KMS-11 (cell line): ENCODE measurements at regions not wholly inside any gene's neighbourhood (a gene's known extent, or its start where the extent isn't known, plus 50 kb on each side); places are given as distances from the start of the nearest gene placed in this dataset.

Source experiments
- H2AFZ ChIP-seq: fragments of 200-600 bp; sonication (generic); 2 replicates; pipeline ENCODE4 v1.6.1; 2016; ENCODE audit warnings: antibody characterized with exemption, mixed run types, low read depth
- H3K27ac ChIP-seq: fragments of 200-600 bp; sonication (generic); 2 replicates; pipeline ENCODE4 v1.6.1; 2016; ENCODE audit warnings: mild to moderate bottlenecking, mixed run types
- H3K27me3 ChIP-seq: fragments of 200-600 bp; sonication (generic); 2 replicates; pipeline ENCODE4 v1.6.1; 2017; ENCODE audit warnings: mild to moderate bottlenecking, low read depth, mixed run types, moderate library complexity; ENCODE audit not compliant: insufficient read depth
- H3K36me3 ChIP-seq: fragments of 200-600 bp; sonication (generic); 2 replicates; pipeline ENCODE4 v1.6.1; 2017; ENCODE audit warnings: mild to moderate bottlenecking, mixed run types; ENCODE audit not compliant: insufficient read depth
- H3K4me1 ChIP-seq: fragments of 200-600 bp; sonication (generic); 2 replicates; pipeline ENCODE4 v1.6.1; 2016; ENCODE audit warnings: mild to moderate bottlenecking, low read depth, mixed run types; ENCODE audit not compliant: poor library complexity, severe bottlenecking
- H3K4me2 ChIP-seq: fragments of 200-600 bp; sonication (generic); 2 replicates; pipeline ENCODE4 v1.7.0; 2016; ENCODE audit warnings: mild to moderate bottlenecking, mixed run types
- H3K4me3 ChIP-seq: fragments of 200-600 bp; sonication (generic); IDR thresholded peaks from 2 replicates; pipeline ENCODE4 v1.6.1; 2017; ENCODE audit warnings: low read depth, low read length, mixed read lengths; ENCODE audit not compliant: insufficient read depth
- H3K79me2 ChIP-seq: fragments of 200-600 bp; sonication (generic); 2 replicates; pipeline ENCODE4 v1.6.1; 2016; ENCODE audit warnings: low read depth, mixed run types; ENCODE audit not compliant: insufficient read depth
- H3K9ac ChIP-seq: fragments of 200-600 bp; sonication (generic); 2 replicates; pipeline ENCODE4 v1.6.1; 2016; ENCODE audit warnings: mild to moderate bottlenecking, mixed run types
- H4K20me1 ChIP-seq: fragments of 200-600 bp; sonication (generic); 2 replicates; pipeline ENCODE4 v1.6.1; 2016; ENCODE audit warnings: mild to moderate bottlenecking, mixed run types; ENCODE audit not compliant: insufficient read depth
- TF ChIP-seq, protein P1 (sequence below): fragments of 200-600 bp; sonication (generic); conservative IDR thresholded peaks from 2 replicates; pipeline ENCODE4 v1.6.1; 2017; ENCODE audit warnings: low read depth, mild to moderate bottlenecking, antibody characterized with exemption, low read length, moderate library complexity, mixed read lengths

DNA sequence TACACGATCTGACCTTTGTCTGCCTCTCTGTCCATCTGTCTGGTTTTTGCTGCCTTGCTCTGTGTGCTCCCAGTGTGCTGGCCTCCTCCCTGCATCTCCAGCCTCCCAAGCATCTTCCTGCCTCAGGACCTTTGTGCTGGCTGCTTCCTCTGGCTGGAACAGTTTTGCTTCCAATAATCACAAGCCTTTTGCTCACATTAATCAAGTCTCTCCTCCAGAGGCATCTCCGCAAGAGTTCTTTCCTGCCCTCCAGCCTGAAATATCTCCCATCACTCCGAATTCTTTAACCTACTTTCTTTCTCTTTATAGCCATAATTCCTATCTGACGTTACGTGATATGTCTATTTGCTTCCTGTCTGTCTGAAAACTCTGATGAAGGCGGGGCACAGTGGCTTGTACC is 267.1 kb downstream of the ABCC12 start:
- H3K4me1 ChIP-seq = no peaks in the 10 kb centered on the region
- no peak overlapping the region for H3K9ac ChIP-seq
- H3K27ac ChIP-seq = no peak overlapping the region
- H2AFZ ChIP-seq = no peak overlapping the region
- TF ChIP-seq, protein P1, sequence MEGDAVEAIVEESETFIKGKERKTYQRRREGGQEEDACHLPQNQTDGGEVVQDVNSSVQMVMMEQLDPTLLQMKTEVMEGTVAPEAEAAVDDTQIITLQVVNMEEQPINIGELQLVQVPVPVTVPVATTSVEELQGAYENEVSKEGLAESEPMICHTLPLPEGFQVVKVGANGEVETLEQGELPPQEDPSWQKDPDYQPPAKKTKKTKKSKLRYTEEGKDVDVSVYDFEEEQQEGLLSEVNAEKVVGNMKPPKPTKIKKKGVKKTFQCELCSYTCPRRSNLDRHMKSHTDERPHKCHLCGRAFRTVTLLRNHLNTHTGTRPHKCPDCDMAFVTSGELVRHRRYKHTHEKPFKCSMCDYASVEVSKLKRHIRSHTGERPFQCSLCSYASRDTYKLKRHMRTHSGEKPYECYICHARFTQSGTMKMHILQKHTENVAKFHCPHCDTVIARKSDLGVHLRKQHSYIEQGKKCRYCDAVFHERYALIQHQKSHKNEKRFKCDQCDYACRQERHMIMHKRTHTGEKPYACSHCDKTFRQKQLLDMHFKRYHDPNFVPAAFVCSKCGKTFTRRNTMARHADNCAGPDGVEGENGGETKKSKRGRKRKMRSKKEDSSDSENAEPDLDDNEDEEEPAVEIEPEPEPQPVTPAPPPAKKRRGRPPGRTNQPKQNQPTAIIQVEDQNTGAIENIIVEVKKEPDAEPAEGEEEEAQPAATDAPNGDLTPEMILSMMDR = no peak
- no peaks in the 10 kb centered on the region for H3K27me3 ChIP-seq
- no peaks in the 10 kb centered on the region for H3K36me3 ChIP-seq
- no peaks in the 10 kb centered on the region for H3K79me2 ChIP-seq
- H3K4me2 ChIP-seq = no peak overlapping the region
- no peak overlapping the region for H3K4me3 ChIP-seq
- H4K20me1 ChIP-seq = no peaks in the 10 kb centered on the region

DNA sequence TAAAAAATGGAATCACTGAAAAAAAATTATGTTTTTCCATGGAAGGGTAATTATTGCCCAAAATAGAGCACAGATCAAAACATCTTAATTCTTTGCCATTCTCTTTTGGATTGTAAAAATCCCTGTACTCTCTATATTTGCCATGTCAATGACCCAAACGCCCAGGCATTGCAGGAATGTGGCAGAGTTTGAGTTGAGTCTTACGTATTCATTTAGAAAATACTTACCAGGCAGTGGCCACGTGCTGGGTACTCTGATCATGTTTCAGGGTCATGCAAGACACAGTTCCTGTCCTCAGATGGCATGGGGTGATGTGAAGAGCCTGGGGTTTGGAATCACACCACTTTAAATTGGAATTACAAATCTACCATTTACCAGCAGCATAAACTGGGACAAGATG is 267.7 kb downstream of the ABCC12 start:
- H3K4me1 ChIP-seq = no peaks in the 10 kb centered on the region
- H2AFZ ChIP-seq = no peak overlapping the region
- H3K79me2 ChIP-seq = no peaks in the 10 kb centered on the region
- H3K4me2 ChIP-seq = no peak overlapping the region
- H3K36me3 ChIP-seq = no peaks in the 10 kb centered on the region
- no peak overlapping the region for H3K9ac ChIP-seq
- H3K27ac ChIP-seq = no peak overlapping the region
- H4K20me1 ChIP-seq = no peaks in the 10 kb centered on the region
- no peak overlapping the region for H3K4me3 ChIP-seq
- TF ChIP-seq, protein P1 = no peak
- H3K27me3 ChIP-seq = no peaks in the 10 kb centered on the region

DNA sequence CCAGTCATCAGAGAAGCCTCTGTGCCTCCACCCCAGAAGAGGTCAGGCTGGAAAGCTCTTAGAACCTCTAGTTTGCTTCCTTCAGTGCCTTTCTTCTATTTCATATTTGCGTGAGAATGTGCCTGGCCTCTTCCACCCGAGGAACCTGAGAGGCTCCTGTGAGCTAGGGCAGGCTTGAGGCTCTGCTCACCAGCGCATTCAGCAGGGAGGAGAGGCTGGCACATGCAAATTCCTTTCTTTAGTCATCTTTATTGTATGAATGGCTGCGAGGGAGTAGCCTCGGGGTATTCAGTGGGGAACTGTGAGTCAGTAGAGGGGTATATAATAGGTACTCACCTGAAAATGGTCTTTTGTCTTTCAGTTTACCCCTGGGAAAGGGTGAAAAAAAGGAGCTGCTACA is 268.3 kb downstream of the ABCC12 start:
- H3K4me1 ChIP-seq = no peaks in the 10 kb centered on the region
- no peak overlapping the region for H3K9ac ChIP-seq
- H3K4me3 ChIP-seq = no peak overlapping the region
- no peak overlapping the region for H3K4me2 ChIP-seq
- H3K27ac ChIP-seq = no peak overlapping the region
- TF ChIP-seq, protein P1 = no peak
- H3K79me2 ChIP-seq = no peaks in the 10 kb centered on the region
- no peaks in the 10 kb centered on the region for H3K27me3 ChIP-seq
- no peak overlapping the region for H2AFZ ChIP-seq
- H3K36me3 ChIP-seq = no peaks in the 10 kb centered on the region
- H4K20me1 ChIP-seq = no peaks in the 10 kb centered on the region

DNA sequence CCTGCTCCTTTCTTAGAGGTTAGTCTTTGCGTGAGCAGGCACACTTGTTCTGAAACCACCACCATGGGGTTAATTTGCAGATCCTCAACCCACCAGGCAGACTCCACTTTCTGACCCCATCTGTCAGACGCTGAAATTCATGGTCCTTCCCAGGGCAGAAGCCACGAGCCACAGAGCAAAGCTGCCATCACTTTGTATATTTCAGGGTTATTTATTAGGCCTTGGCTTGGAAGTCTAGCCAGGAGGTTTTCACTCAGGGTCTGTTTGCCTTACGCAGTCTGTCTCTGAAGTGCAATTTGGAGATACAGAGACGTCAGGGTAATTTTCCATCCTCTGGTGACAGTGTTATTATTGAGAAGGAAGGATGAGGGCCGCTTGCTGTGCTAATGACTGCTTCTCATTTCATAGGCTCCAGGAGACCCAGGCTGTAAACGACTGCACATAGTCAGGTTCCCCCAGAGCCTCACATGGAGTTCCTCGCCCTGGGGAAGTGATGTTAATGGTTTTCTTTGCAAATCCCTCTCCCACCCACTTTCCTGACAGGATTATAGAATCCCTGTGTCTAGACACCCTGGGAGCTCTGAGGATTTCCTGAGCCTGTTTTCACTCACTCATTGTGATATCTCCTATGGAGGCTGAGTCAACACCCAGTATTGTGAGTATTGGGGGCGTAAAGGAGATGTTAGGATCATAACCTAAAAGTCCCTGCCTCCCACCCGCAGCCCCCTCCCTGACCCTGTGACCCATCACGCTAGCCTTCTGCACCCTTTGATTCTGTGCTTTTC is 269.0 kb downstream of the ABCC12 start:
- Histone ChIP-seq H3K27ac (no peak overlapping the region), H3K4me2 (no peak overlapping the region)

More for the DNA sequence above, 269.0 kb downstream of the ABCC12 start:
- Histone ChIP-seq H3K9ac (no peak overlapping the region), H2AFZ (no peak overlapping the region), H3K36me3 (no peaks in the 10 kb centered on the region), H3K79me2 (no peaks in the 10 kb centered on the region), H4K20me1 (no peaks in the 10 kb centered on the region), H3K4me3 (no peak overlapping the region), H3K27me3 (no peaks in the 10 kb centered on the region), H3K4me1 (no peaks in the 10 kb centered on the region)
- TF ChIP-seq, protein P1 = no peak
